A172 (cell line): ENCODE measurements at regions not wholly inside any gene's neighbourhood (a gene's known extent, or its start where the extent isn't known, plus 50 kb on each side); places are given as distances from the start of the nearest gene placed in this dataset.

ENCODE experiments used
- DNase-seq: peaks from one replicate; pipeline ENCODE4 v3.0.0-alpha.2; 2015; ENCODE audit warnings: low spot score

DNA sequence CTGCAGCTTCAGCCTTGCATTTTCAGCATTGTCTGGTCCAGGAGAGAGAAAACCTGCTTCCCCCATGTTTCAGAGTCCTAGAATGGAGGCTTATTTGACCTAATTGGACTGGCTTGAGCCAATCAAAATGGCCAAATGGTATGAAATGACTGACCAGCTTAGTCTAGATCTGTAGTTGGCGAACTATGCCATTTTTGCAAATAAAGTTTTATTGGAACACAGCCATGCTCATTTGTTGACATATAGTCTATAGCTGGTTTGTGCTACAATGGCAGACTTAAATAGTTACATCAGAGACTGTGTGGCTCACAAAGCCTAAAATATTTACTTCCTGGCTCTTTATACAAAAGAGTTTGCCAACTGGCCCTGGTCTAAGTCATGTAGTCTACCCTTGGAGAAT lies 180.8 kb downstream of the HS3ST3B1 start:
- no peak for DNase-seq

DNA sequence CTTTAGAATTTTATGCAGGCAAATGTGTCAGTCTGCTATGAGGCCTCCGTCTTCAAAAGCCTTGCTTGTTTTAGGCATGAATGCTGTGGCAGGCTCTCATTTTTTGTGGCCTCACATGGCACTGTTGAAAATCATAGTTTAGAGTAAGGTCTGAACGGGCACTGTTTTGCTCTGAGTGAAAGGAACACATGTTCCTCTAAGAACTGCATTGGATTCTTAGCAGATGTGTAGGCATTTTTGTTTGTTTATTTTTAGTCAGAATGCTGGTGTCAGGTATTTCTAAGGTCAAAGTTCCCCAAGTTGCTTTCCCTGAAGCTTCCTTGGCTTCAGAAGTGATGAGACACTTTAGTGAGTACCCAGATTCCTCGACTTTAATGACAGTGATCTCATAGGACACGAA lies 173.7 kb downstream of the HS3ST3B1 start:
- no peak for DNase-seq

DNA sequence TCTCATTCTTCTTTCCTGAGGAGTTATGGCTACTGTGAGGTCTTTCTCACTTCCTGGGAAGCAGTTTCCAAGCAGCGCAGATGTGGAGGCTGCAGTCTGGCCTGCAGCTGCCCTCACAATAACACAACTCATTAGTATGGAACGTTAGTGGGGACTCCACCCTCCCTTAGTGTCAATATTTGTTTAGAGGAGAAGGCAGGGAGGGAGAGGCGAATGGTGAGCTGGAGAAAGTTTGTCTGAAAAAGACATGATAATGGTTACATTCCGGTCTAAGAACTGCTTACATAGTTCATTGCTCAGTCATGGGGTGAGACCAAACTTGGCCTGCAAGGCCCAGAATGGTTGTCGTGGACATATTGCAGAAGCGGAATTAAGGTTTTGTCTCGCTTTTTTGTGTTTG lies 170.2 kb downstream of the HS3ST3B1 start:
- DNase-seq = peak; percentile 18

DNA sequence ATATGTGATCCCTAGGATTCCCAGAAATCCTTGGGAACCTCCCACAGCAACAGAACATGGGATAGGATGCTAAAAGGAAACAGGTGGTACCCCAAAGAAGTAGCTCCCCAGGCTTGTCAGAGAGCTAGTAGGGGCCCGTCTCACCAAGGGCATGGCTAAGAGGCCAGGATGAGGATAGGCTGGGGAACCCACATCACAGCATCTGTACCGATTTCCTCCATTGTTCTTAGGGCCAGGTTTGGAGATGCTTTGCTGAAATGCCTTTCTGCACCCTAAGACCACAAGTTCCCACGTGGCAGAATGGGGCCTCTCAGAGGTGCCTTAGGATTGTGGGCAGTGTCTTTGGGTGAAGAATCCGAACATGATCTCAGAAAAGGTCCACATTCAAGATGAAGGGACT lies 169.5 kb downstream of the HS3ST3B1 start:
- no peak for DNase-seq

DNA sequence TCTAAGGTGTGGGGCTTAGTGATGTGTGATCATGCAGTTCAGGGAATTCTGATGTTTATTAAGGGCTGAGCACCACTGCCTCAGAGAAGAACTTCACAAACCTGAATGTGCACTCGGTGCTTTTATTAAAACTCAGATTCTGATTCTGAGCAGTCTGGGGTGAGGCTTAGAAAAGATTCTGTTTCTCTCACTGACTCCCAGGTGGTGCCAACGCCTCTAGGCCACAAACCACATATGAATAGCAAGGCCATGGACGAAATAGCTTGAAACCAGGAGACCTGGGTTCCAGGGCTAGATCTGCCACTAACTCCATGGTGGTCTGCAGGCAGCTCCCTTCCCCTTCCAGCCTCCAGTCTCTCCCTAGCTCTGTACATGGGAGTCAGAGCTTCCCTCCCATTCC lies 169.1 kb downstream of the HS3ST3B1 start:
- no peak for DNase-seq

DNA sequence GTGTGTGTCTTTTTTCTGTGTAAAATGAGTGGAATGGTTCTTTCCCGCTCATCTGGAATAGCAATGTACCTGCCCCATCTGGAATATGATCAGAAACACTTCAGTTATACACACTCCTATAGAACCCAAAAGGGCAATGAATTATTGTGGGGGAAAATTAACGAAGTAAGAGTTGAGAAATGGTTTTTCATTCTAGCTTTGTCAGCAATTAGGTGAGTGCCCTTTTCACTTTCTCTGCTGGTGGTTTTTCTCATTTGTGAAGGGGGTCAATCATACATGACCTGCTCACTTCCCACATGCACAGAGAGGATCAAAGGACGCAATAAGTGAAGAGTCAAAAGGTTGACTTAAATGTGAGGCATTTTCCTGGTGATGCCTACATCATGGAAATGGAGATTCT lies 168.0 kb downstream of the HS3ST3B1 start:
- no peak for DNase-seq

DNA sequence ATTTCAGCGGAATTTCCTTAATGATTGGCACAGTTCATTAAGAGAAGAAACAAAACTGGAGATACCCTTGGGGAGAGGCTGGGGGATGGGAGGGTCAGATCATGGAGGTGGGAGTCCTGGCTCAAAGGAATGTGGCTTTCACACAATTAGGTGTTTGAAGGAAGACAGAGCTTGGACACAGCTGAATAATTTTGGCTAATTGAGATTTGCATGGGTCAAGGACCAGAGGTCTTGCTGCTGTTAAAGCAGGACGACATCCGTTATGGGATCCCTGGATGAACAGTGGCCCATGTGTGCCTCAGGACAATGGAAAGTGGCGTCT lies 160.3 kb downstream of the HS3ST3B1 start:
- DNase-seq = no peak

DNA sequence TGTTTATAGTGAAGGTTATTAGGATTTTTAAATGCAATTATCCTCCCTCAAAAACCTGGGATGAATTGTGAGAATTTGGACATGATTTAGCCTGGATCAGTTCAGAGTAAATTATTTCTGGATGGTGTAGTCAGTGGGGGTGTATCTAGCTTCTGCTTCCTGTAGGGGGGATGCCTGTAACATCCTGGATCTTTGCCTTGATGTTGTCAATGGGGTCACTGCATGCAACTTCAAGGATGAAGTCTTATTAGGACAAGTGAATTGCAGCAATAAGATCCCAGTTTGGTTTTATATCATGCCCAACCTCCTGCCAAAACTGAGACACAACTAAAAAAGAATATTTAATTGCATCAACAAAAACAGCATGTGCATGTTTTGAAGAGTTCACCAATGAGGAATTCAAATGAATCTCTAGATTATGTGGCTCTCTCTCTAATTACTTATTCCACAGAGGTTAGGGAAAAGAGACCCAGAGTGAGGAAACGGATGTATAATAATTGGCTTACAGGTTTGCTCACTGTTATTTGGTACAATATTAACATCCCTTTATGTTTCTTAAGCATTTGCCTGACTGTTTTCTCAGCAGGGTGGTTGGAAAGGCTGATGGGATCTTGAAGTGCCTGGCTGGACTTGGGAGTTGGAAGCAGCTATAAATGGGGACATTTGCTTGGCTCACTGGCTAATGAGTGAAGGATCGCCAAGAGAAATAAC lies 159.8 kb downstream of the HS3ST3B1 start:
- DNase-seq = no peak

DNA sequence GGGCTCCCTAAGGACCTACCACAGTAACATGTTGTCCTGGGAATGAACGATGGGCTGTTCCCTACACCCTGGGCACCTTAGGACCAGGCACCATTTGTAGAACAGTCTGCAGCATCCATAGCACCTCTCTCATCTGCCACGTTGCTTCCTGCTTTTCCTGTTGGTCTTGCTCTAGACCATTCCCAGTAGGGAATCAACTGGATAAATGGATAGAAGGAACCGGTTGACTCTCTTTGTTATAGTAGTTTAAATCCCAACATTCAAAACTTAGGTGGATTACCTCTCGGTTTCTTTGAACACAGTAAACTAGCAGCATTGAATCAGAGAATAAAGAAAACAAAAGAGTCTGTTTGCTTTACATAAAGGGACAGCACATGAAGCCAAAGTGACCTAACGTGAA lies 159.1 kb downstream of the HS3ST3B1 start:
- DNase-seq = no peak

DNA sequence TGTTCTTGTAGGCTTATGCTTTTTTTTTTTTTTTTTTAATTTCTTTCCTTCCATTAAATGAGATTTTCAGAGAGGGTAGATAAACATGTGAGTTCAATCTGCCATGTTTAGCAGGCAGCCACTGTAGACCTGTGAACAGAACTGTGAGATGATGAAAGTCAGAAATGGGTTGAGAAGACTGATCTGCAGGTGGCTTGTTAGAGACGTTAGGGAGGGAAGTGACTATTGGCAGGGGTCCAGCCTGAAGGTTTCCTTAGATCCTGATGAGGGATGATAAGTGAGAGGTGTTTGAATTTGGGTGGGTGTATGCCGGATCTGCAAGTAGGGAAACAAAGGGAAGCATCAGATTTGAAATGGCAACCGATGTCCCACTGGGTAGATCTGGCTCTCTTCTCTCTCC lies 157.8 kb downstream of the HS3ST3B1 start:
- DNase-seq = no peak

DNA sequence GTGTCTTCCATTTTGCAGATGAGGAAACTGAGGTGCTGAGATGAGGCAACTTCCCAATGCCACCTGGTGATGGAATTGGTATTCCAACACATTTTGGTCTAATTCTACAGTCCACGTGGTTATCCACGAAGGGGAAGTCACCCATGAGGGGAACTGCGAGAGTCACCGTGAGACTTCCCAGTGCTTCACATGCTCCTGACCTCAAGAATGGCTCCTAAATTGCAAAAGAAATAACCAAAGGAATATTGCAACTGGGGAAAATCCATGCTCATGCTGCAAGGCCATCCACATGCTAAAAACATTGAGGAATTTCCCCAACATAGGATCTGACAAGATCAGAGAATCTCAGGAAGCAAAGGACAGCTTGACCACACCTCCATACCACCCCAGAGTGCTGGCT lies 153.9 kb downstream of the HS3ST3B1 start:
- DNase-seq = no peak

DNA sequence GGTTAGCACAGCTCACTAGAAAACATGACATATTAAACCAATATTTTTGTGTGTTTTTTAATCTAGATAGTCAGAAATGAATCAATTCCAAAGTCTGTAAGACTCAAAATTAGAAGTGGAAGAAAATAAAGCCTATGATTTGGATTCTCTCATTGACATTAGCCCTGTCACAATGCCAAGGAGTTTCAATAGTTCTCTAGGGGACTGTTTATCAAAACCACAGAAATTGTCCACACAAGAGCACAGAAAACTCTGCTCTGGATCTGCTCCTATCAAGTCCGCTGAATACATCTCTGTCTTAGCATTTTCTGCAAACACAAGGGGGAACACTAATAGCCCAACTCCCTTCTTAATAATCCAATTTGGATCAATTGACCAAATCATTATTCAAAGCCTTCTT lies 152.0 kb downstream of the HS3ST3B1 start:
- DNase-seq = no peak

DNA sequence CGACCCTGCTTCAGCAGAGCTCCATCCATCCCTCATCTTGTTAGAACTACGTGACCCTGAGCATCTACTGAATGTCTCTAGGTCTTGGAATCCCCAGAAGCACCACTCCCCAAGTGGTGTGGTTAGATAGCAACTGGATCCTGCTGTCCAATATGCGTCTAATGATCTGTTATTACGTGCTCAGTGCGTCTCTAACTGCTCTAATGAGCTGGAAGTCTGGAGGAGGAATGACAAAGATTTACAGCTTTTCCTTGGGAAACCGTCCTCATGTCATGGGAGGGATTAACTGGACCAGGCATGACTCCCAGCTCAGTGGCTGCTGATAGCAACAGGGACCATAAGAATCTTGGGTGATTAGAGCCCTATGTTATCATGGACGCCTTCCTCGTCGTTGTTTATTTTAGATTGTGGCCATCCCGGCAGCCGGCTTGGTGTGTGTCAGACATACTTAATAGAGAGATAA lies 150.9 kb downstream of the HS3ST3B1 start:
- no peak for DNase-seq

DNA sequence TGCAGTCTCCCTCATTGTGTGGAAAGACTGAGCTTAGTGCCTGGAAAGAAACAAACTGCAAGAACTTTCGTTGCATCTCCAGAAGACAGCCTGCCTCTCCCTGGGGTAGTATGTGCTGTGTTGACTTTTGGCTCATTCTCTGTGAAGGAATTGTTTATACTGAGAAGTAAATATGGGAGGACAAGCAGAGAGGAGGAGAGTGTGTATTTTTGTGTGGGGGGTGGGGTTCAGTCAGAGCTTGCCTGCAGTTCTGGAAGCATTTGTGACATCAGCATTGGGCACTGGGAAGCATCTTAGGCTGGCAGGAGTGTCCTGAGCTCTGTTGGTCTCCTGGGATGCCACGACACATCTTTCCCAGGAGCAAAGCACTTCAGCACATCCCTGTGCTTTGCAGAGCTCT lies 147.9 kb downstream of the HS3ST3B1 start:
- DNase-seq = no peak

DNA sequence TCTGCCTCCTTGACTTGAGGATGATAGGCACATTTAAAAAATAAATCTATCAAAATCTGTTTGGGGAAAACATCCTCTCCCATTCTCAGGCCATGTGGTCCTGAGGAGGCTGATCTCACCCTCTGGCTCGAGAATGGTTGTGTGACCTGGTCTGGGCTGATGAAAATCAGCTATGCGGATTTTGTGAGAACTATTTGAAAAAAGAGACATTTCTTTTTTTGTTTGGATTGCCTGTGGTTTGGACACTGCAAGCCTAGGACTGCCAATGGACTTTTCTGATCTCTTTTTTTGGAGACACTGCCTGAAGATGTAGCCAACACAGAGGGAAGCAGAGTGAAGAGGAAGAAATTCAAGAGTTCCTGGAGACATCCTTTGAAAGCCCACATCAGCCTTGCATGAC lies 145.9 kb downstream of the HS3ST3B1 start:
- DNase-seq = no peak

DNA sequence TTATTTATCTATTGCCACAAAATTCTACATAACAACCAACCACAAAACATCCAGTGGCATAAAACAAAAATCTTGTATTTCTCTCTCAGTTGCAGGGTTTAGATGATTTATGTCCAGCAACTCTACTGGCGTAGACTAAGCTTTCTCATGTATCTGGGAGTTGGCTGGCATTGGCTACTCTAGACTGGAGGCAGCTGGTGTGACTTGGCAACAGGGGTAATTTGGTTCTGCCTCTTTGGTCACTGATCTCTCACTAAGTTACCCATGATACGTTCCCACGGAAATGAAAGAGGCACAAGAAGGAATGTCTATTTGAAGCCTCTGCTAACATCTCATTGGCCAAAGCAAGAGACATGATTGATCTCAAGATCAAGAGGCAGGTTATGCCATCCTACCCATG lies 144.0 kb downstream of the HS3ST3B1 start:
- no peak for DNase-seq

DNA sequence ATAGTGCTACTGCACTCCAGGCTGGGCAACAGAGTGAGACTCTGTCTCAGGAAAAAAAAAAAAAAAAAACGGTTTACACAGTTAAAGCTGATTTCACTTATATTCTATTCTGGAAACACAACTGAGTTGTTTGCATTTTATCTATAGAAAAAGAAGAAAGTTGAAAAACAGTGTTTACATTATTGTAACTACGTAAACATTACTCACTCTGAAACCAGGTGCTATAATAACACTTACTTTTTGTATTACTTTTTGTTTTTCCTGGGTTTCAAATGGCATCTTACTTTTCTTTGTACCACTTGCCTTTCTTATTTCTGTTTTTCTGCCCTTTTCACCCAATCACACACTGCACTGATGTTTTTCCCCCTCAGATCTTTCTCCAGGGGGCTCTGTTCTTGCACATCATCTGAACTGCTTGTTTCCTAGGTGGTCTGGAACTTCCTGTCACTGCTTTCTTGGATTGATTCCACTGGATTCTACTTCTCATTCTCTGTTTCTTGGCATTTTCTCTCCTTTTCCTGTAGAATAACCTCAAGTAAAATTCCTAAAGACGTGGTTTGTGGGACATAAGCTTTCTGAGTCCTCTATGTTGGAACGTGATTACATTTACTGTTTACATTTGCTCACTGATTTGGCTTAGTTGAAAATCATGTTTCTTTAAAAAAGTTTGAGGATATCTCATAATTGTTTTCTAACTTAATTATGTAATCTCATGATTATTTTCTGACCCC lies 142.1 kb downstream of the HS3ST3B1 start:
- DNase-seq = no peak

DNA sequence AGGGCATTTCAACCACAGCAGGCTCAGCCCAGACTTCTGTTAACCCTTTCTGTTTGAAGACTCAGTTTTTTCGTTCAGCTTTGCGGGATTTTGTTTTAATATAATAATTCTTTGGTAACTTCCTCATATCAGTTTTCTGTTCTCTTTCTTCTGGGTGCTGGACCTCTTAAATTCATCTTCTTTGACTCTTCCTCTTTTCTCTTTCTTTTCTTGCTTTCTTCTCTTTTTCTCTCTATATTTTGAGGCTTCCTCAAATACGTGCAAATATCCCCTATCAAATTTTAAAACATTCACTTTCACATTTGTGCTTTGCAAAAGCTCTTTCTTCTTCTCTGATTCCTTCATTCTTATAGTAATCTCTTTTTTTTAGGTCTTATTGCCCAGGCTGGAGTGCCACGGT lies 136.3 kb downstream of the HS3ST3B1 start:
- DNase-seq = no peak

DNA sequence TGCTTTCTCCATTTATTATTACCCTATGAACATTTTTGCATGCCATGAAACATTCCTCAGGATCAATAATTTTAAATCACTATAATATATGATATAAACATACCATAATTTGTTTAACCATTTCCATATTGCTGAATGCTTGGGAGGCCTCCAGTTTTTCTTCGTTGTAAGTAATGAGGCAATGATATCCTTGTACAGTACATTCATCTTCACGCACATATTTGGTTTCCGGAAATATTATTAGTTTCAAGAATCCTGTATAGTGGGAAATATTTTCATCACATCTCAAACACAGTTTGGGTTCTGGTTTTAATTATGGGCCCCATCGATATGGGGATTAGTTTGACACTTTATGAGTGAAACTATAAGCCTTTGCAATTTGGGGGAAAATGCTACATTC lies 135.4 kb downstream of the HS3ST3B1 start:
- DNase-seq = no peak

DNA sequence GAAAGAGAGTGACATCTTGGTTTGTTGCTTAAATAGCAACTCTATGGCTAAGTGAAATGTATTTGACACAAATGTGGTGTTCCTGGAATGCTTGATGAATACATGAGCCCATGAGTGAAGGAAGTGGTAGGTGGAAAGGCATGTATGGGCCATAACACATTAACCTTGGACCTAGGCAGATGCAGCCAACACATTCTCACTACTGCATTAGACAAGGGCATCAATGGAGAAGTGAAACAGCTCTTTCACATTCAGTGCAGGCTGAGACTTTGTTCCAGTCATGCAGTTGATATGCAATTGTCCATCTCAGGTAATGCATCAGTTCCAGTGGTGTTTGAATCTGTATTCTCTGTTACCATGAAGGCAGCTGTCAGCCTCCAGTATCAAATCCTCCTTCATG lies 133.6 kb downstream of the HS3ST3B1 start:
- no peak for DNase-seq

DNA sequence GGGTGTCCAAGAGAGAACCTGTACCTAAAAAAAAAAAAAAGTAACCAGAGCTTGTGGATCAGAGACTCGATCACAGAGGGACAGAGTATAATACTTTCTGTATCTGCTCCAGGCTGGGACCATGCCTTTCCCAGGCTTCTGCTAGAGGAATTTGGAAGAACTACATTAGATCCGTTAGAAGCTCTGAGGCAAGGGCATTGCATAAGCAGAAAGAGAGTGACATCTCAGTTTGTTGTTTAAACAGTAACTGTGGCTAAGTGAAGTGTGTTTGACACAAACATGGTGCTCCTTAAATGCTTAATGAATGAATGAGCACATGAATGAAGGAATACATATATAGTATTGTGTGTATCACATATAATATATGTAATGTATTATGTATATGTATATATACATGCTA lies 131.2 kb downstream of the HS3ST3B1 start:
- DNase-seq = no peak

DNA sequence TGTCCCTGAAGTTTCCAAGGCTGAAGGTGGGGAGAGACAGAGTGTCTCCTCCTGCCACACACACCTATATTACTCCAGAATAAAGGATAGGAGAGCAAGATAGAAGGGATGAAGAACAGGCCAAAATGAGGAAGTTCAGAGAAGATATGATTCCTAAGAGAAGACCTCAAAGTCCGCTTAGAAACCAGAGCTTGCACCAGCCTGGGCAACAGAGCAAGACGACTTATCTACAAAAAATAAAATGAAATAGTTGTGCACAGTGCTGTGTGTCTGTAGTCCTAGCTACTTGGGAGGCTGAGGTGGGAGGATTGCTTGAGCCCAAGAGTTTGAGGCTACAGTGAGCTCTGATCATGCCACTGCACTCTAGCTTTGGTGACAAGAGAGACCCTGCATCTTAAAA lies 128.2 kb downstream of the HS3ST3B1 start:
- no peak for DNase-seq

DNA sequence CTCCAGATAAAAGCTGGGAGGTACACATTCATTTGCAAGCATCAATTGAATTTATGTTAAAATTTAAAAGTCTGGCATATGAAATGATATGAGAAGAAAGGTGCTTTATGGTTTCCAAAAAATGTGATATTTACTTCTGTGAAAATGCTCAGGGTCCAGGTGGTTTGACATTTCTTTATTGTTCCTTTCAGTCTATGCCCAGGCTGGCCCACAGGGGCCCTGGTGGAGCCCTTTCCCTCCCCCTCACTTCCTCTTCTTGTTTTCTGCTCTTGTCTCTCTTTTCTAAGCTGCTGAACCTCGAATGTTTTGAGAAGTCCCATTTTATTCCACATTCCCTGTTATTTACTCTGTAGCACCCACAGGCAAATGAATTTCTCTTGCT lies 127.8 kb downstream of the HS3ST3B1 start:
- DNase-seq = no peak
